Neural cell (in vitro differentiated cells): ENCODE measurements at regions not wholly inside any gene's neighbourhood (a gene's known extent, or its start where the extent isn't known, plus 50 kb on each side); places are given as distances from the start of the nearest gene placed in this dataset.

Experiments
- H2AFZ ChIP-seq: fragments of 200-600, 300-800 bp; sonication (generic), shearing (Covaris generic); 2 replicates; pipeline ENCODE4 v1.6.0; 2014; ENCODE audit warnings: low read depth, mild to moderate bottlenecking, antibody characterized with exemption, low read length, moderate library complexity
- H3F3A ChIP-seq: fragments of 200-600 bp; shearing (Covaris generic); 2 replicates; pipeline ENCODE4 v1.6.1; 2016; ENCODE audit warnings: mild to moderate bottlenecking, moderate library complexity, mixed read lengths, antibody characterized with exemption, low read length; ENCODE audit not compliant: insufficient read depth, poor library complexity, severe bottlenecking
- H3K27ac ChIP-seq: fragments of 200-600, 300-800 bp; sonication (generic), shearing (Covaris generic); 2 replicates; pipeline ENCODE4 v1.5.1; 2014; ENCODE audit warnings: mild to moderate bottlenecking, low read length, moderate library complexity
- H3K27me3 ChIP-seq: fragments of 300-800, 200-600 bp; sonication (generic), shearing (Covaris generic); 2 replicates; pipeline ENCODE4 v1.6.0; 2014; ENCODE audit warnings: mild to moderate bottlenecking, low read depth, low read length, moderate library complexity; ENCODE audit not compliant: insufficient read depth
- H3K36me3 ChIP-seq: fragments of 300-800, 200-600 bp; sonication (generic), shearing (Covaris generic); 2 replicates; pipeline ENCODE4 v1.5.1; 2014; ENCODE audit warnings: mild to moderate bottlenecking, antibody characterized with exemption, low read length, moderate library complexity; ENCODE audit not compliant: insufficient read depth
- H3K4me2 ChIP-seq: fragments of 300-800, 200-600 bp; sonication (generic), shearing (Covaris generic); 2 replicates; pipeline ENCODE4 v1.6.0; 2014; ENCODE audit warnings: mild to moderate bottlenecking, low read length
- H3K4me3 ChIP-seq: fragments of 300-800, 200-600 bp; sonication (generic), shearing (Covaris generic); 2 replicates; pipeline ENCODE4 v1.5.1; 2014; ENCODE audit warnings: mild to moderate bottlenecking, low read length, moderate library complexity
- H3K79me2 ChIP-seq: fragments of 200-600 bp; shearing (Covaris generic); replicated peaks from 2 replicates; pipeline ENCODE4 v1.6.0; 2014; ENCODE audit warnings: mild to moderate bottlenecking, low read length, moderate library complexity; ENCODE audit not compliant: insufficient read depth
- H3K9ac ChIP-seq: fragments of 300-800, 200-600 bp; sonication (generic), shearing (Covaris generic); 2 replicates; pipeline ENCODE4 v1.6.1; 2016; ENCODE audit warnings: mild to moderate bottlenecking, low read length, mixed read lengths
- H3K9me2 ChIP-seq: fragments of 200-600 bp; shearing (Covaris generic); 2 replicates; pipeline ENCODE4 v1.6.1; 2016; ENCODE audit warnings: mild to moderate bottlenecking, low read length, mixed read lengths; ENCODE audit not compliant: insufficient read depth
- H3K9me3 ChIP-seq: fragments of 200-600, 300-800 bp; sonication (generic), shearing (Covaris generic); 2 replicates; pipeline ENCODE4 v1.6.1; 2016; ENCODE audit warnings: mild to moderate bottlenecking, mixed run types, low read length, moderate library complexity, mixed read lengths
- H4K20me1 ChIP-seq: fragments of 200-600 bp; shearing (Covaris generic); 2 replicates; pipeline ENCODE4 v1.6.1; 2016; ENCODE audit warnings: mild to moderate bottlenecking, mixed run types; ENCODE audit not compliant: insufficient read depth
- CTCF ChIP-seq: fragments of 450-650 bp; IDR thresholded peaks from 2 replicates; pipeline ENCODE4 v1.5.1; 2014; ENCODE audit warnings: antibody characterized with exemption, mild to moderate bottlenecking, moderate library complexity; ENCODE audit not compliant: poor library complexity, severe bottlenecking
- EP300 ChIP-seq: fragments of 450-650 bp; conservative IDR thresholded peaks from 2 replicates; pipeline ENCODE4 v1.6.1; 2014; ENCODE audit warnings: antibody characterized with exemption, mild to moderate bottlenecking, moderate library complexity; ENCODE audit not compliant: poor library complexity, severe bottlenecking
- EZH2 ChIP-seq: fragments of 200-600, 300-800 bp; shearing (Covaris generic), sonication (generic); IDR thresholded peaks from 2 replicates; pipeline ENCODE4 v1.6.1; 2014; ENCODE audit warnings: antibody characterized with exemption, low read length, borderline replicate concordance, mild to moderate bottlenecking; ENCODE audit not compliant: insufficient read depth, poor library complexity, severe bottlenecking
- MXI1 ChIP-seq: fragments of 450-650 bp; conservative IDR thresholded peaks from 2 replicates; pipeline ENCODE4 v1.6.1; 2014; ENCODE audit warnings: antibody characterized with exemption, mild to moderate bottlenecking; ENCODE audit not compliant: poor library complexity, severe bottlenecking
- POLR2AphosphoS5 ChIP-seq: IDR thresholded peaks from 2 replicates; pipeline ENCODE4 v1.6.1; 2012
- RAD21 ChIP-seq: fragments of 450-650 bp; conservative IDR thresholded peaks from 2 replicates; pipeline ENCODE4 v1.6.1; 2014; ENCODE audit warnings: antibody characterized with exemption, mild to moderate bottlenecking, moderate library complexity
- REST ChIP-seq: IDR thresholded peaks from 2 replicates; pipeline ENCODE4 v1.6.1; 2012; ENCODE audit warnings: borderline replicate concordance
- SMC3 ChIP-seq: fragments of 450-650 bp; conservative IDR thresholded peaks from 2 replicates; pipeline ENCODE4 v1.6.1; 2014; ENCODE audit warnings: antibody characterized with exemption, mild to moderate bottlenecking, moderate library complexity; ENCODE audit not compliant: poor library complexity
- TAF1 ChIP-seq: IDR thresholded peaks from 2 replicates; pipeline ENCODE4 v1.6.1; 2012; ENCODE audit warnings: low read depth

- Histone ChIP-seq H3K36me3 (no peaks in the 10 kb centered on the region), H4K20me1 (no peaks in the 10 kb centered on the region), H3K4me2 (no peak overlapping the region), H3K27me3 (no peaks in the 10 kb centered on the region), H3K9me2 (no peaks in the 10 kb centered on the region), H3K27ac (no peak overlapping the region), H3K4me3 (no peak overlapping the region), H3K9me3 (no peaks in the 10 kb centered on the region), H2AFZ (no peak overlapping the region), H3K9ac (no peak overlapping the region), H3K79me2 (no peaks in the 10 kb centered on the region), H3F3A (no peaks in the 10 kb centered on the region)
- TF ChIP-seq RAD21: no peak
- no peak for TF ChIP-seq EZH2
- no peak for TF ChIP-seq POLR2AphosphoS5
- no peak for TF ChIP-seq CTCF
- no peak for TF ChIP-seq REST
- no peak for TF ChIP-seq TAF1
- no peak for TF ChIP-seq MXI1
- no peak for TF ChIP-seq SMC3
- no peak for TF ChIP-seq EP300
Measured at GRCh38 chr16:79748629-79749028, 148.1 kb upstream of the MAF start.

- TF ChIP-seq RAD21 (no peak), POLR2AphosphoS5 (no peak), REST (no peak), EP300 (no peak), SMC3 (no peak), CTCF (no peak)
- Histone ChIP-seq H3K27me3 (no peaks in the 10 kb centered on the region), H3K4me3 (no peak overlapping the region)
Measured at GRCh38 chr16:79747688-79748087, 147.2 kb upstream of the MAF start.

More at GRCh38 chr16:79747688-79748087, 147.2 kb upstream of the MAF start:
- H3K27ac ChIP-seq: no peak overlapping the region
- H3K79me2 ChIP-seq: no peaks in the 10 kb centered on the region
- H4K20me1 ChIP-seq: no peaks in the 10 kb centered on the region
- H3K36me3 ChIP-seq: no peaks in the 10 kb centered on the region
- no peak overlapping the region for H3K9ac ChIP-seq
- H3K4me2 ChIP-seq: no peak overlapping the region
- no peaks in the 10 kb centered on the region for H3K9me3 ChIP-seq
- H2AFZ ChIP-seq: no peak overlapping the region
- no peaks in the 10 kb centered on the region for H3F3A ChIP-seq
- H3K9me2 ChIP-seq: no peaks in the 10 kb centered on the region
